ENCODE measurements at regions not wholly inside any gene's neighbourhood (a gene's known extent, or its start where the extent isn't known, plus 50 kb on each side); places are given as distances from the start of the nearest gene placed in this dataset.

- H3K4me3 ChIP-seq = no peak overlapping the region
- H3K27ac ChIP-seq = no peak overlapping the region
- no peaks in the 10 kb centered on the region for H3K4me1 ChIP-seq (replicated peaks)
- H3K36me3 ChIP-seq = no peaks in the 10 kb centered on the region
- no peaks in the 10 kb centered on the region for H3K9me3 ChIP-seq
- TF ChIP-seq CTCF (IDR thresholded peaks at IDR 0.05) (no peak), POLR2AphosphoS5 (IDR thresholded peaks at IDR 0.05) (no peak), POLR2A (IDR thresholded peaks at IDR 0.05) (no peak)
- DNase-seq (ENCODE audit: low spot score) = no peak
- H3K27me3 ChIP-seq (replicated peaks; ENCODE audit: insufficient read depth) = no peaks in the 10 kb centered on the region
- intact Hi-C loops (cut with DNase I) = no loop called here
Measured at GRCh38 chr11:15854245-15854644, 502.1 kb downstream of the SOX6 start.

GRCh38 chr11:15858881-15859280 lies 497.5 kb downstream of the SOX6 start:
- no peak for DNase-seq (ENCODE audit: low spot score)
- no peak overlapping the region for H3K4me3 ChIP-seq
- no peak overlapping the region for H3K27ac ChIP-seq
- H3K27me3 ChIP-seq (replicated peaks; ENCODE audit: insufficient read depth) = no peaks in the 10 kb centered on the region
- no peaks in the 10 kb centered on the region for H3K9me3 ChIP-seq
- TF ChIP-seq POLR2AphosphoS5 (IDR thresholded peaks at IDR 0.05) (no peak), CTCF (IDR thresholded peaks at IDR 0.05) (no peak), POLR2A (IDR thresholded peaks at IDR 0.05) (no peak)
- 92% methylated on average over 3 of the region's 3 CpGs for WGBS
- no peaks in the 10 kb centered on the region for H3K4me1 ChIP-seq (replicated peaks)
- no peaks in the 10 kb centered on the region for H3K36me3 ChIP-seq
- intact Hi-C loops (cut with DNase I) = no loop called here

- intact Hi-C loops (cut with DNase I) = no loop called here
- no peak for DNase-seq (ENCODE audit: low spot score)
- Histone ChIP-seq H3K36me3 (no peaks in the 10 kb centered on the region), H3K27ac (no peak overlapping the region), H3K9me3 (no peaks in the 10 kb centered on the region), H3K4me1 (replicated peaks) (no peaks in the 10 kb centered on the region), H3K4me3 (no peak overlapping the region), H3K27me3 (replicated peaks; ENCODE audit: insufficient read depth) (no peaks in the 10 kb centered on the region)
- TF ChIP-seq POLR2A (IDR thresholded peaks at IDR 0.05) = no peak
- 75% methylated on average over 3 of the region's 3 CpGs for WGBS
Measured at GRCh38 chr11:15859411-15859810, 496.9 kb downstream of the SOX6 start.

- no peaks in the 10 kb centered on the region for H3K9me3 ChIP-seq
- TF ChIP-seq POLR2AphosphoS5 (IDR thresholded peaks at IDR 0.05) (no peak), POLR2A (IDR thresholded peaks at IDR 0.05) (no peak), CTCF (IDR thresholded peaks at IDR 0.05) (no peak)
- no peak for DNase-seq (ENCODE audit: low spot score)
- H3K27me3 ChIP-seq (replicated peaks; ENCODE audit: insufficient read depth) = no peaks in the 10 kb centered on the region
- intact Hi-C loops (cut with DNase I) = no loop called here
- no peaks in the 10 kb centered on the region for H3K4me1 ChIP-seq (replicated peaks)
- H3K27ac ChIP-seq = no peak overlapping the region
- 92% methylated on average over 2 of the region's 2 CpGs for WGBS
- H3K4me3 ChIP-seq = no peak overlapping the region
- no peaks in the 10 kb centered on the region for H3K36me3 ChIP-seq
Measured at GRCh38 chr11:15861256-15861655, 495.1 kb downstream of the SOX6 start.

GRCh38 chr11:15863411-15863810 lies 492.9 kb downstream of the SOX6 start:
- Histone ChIP-seq H3K4me1 (replicated peaks) (no peaks in the 10 kb centered on the region), H3K4me3 (no peak overlapping the region), H3K36me3 (no peaks in the 10 kb centered on the region), H3K9me3 (no peaks in the 10 kb centered on the region), H3K27me3 (replicated peaks; ENCODE audit: insufficient read depth) (no peaks in the 10 kb centered on the region), H3K27ac (no peak overlapping the region)
- 83% methylated on average over 2 of the region's 2 CpGs for WGBS
- TF ChIP-seq CTCF (IDR thresholded peaks at IDR 0.05) (no peak), POLR2AphosphoS5 (IDR thresholded peaks at IDR 0.05) (no peak), POLR2A (IDR thresholded peaks at IDR 0.05) (no peak)
- intact Hi-C loops (cut with DNase I) = no loop called here
- DNase-seq (ENCODE audit: low spot score) = no peak
